Natural killer cell (primary cell): ENCODE measurements at regions not wholly inside any gene's neighbourhood (a gene's known extent, or its start where the extent isn't known, plus 50 kb on each side); places are given as distances from the start of the nearest gene placed in this dataset.

ENCODE experiments used
- ATAC-seq, 3 donors: fragments of 150-1000 bp in 2 of 3; fragments of 200-7000 bp in 1 of 3; cut with Tn5 transposase; 1 replicate in 1 of 3; 2 replicates in 2 of 3; pipeline ENCODE4 v1.10.0; 2021; ENCODE audit warnings: mild to moderate bottlenecking in 2 of 3, moderate library complexity in 2 of 3
- DNase-seq, 2 donors: peaks; one replicate each; pipeline versions ENCODE4 v3.0.0 to v3.0.0-alpha.2; 2013 to 2021; ENCODE audit warnings: mixed read lengths in 1 of 2
- H3K27ac ChIP-seq: one replicate; pipeline ENCODE4 v1.5.1; 2013; ENCODE audit warnings: mild to moderate bottlenecking, low read length
- H3K27me3 ChIP-seq: one replicate; pipeline ENCODE4 v1.6.1; 2013; ENCODE audit warnings: low read length; ENCODE audit not compliant: control insufficient read depth, insufficient read depth
- H3K36me3 ChIP-seq: one replicate; pipeline ENCODE4 v1.6.1; 2013; ENCODE audit warnings: low read length; ENCODE audit not compliant: control insufficient read depth, insufficient read depth
- H3K4me1 ChIP-seq: one replicate; pipeline ENCODE4 v1.6.1; 2013; ENCODE audit warnings: low read length; ENCODE audit not compliant: control insufficient read depth, insufficient read depth
- H3K4me3 ChIP-seq: one replicate; pipeline ENCODE4 v1.5.1; 2013; ENCODE audit warnings: low read length
- H3K9me3 ChIP-seq: one replicate; pipeline ENCODE4 v1.6.1; 2013; ENCODE audit warnings: low read length; ENCODE audit not compliant: control insufficient read depth, insufficient read depth
- H3K27ac Mint-ChIP-seq, 2 donors: one replicate each; pipeline ENCODE4 v1.8.0; 2022; ENCODE audit warnings: mild to moderate bottlenecking in 2 of 2, mixed read lengths in 2 of 2, moderate library complexity in 1 of 2
- H3K27me3 Mint-ChIP-seq, 2 donors: one replicate each; pipeline ENCODE4 v1.8.0; 2022; ENCODE audit warnings: low read depth in 2 of 2, mixed read lengths in 2 of 2
- H3K36me3 Mint-ChIP-seq: one replicate; pipeline ENCODE4 v1.8.0; 2022; ENCODE audit warnings: mixed read lengths
- H3K4me1 Mint-ChIP-seq, 2 donors: one replicate each; pipeline ENCODE4 v1.8.0; 2022; ENCODE audit warnings: mixed read lengths in 2 of 2
- H3K4me3 Mint-ChIP-seq: one replicate; pipeline ENCODE4 v1.8.0; 2022; ENCODE audit warnings: mild to moderate bottlenecking, moderate library complexity, mixed read lengths
- H3K9me3 Mint-ChIP-seq, 2 donors: one replicate each; pipeline ENCODE4 v1.8.0; 2022; ENCODE audit warnings: mixed read lengths in 2 of 2
- WGBS: methylation state at CpG from one replicate; pipeline ENCODE4 v1.1.7; 2013; ENCODE audit warnings: missing lambda C conversion rate; ENCODE audit not compliant: insufficient coverage; 5-methylcytosine and 5-hydroxymethylcytosine counted together
- intact Hi-C: fragments of 100-400 bp; cut with micrococcal nuclease; formaldehyde crosslinking; loops from one replicate; pipeline ENCODE4 v1.14.2; 2022
- TF ChIP-seq, protein P1 (sequence below): fragments of 200-600 bp; IDR thresholded peaks from one replicate; pipeline ENCODE4 v1.8.0; 2022; ENCODE audit warnings: antibody characterized with exemption

GRCh38 chr5:56624751-56625150 lies 190.6 kb upstream of the MAP3K1 start:
- Mint-ChIP-seq H3K36me3 (peaks cover 10% of the 10 kb centered on the region), H3K4me1 (no peaks in the 10 kb centered on the region), H3K27ac (no peak overlapping the region), H3K9me3 (peaks cover 2 to 3% of the 10 kb centered on the region in 2 donors), H3K27me3 (peaks cover 0 to 3% of the 10 kb centered on the region in 2 donors), H3K4me3 (no peak overlapping the region)
- Histone ChIP-seq H3K27me3 (no peaks in the 10 kb centered on the region), H3K9me3 (peaks cover 3% of the 10 kb centered on the region), H3K4me3 (no peak overlapping the region), H3K4me1 (no peaks in the 10 kb centered on the region), H3K27ac (no peak overlapping the region), H3K36me3 (no peaks in the 10 kb centered on the region)
- ATAC-seq (no peak), DNase-seq (no peak)
- intact Hi-C loops: no loop called here
- TF ChIP-seq, protein P1, sequence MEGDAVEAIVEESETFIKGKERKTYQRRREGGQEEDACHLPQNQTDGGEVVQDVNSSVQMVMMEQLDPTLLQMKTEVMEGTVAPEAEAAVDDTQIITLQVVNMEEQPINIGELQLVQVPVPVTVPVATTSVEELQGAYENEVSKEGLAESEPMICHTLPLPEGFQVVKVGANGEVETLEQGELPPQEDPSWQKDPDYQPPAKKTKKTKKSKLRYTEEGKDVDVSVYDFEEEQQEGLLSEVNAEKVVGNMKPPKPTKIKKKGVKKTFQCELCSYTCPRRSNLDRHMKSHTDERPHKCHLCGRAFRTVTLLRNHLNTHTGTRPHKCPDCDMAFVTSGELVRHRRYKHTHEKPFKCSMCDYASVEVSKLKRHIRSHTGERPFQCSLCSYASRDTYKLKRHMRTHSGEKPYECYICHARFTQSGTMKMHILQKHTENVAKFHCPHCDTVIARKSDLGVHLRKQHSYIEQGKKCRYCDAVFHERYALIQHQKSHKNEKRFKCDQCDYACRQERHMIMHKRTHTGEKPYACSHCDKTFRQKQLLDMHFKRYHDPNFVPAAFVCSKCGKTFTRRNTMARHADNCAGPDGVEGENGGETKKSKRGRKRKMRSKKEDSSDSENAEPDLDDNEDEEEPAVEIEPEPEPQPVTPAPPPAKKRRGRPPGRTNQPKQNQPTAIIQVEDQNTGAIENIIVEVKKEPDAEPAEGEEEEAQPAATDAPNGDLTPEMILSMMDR: no peak
- no CpG with 5 or more reads among the region's 1 CpG for WGBS

GRCh38 chr5:56622141-56622540 lies 193.2 kb upstream of the MAP3K1 start:
- H3K27ac ChIP-seq: no peak overlapping the region
- no peak overlapping the region for H3K4me3 Mint-ChIP-seq
- peaks cover 18% of the 10 kb centered on the region for H3K9me3 ChIP-seq
- H3K27me3 Mint-ChIP-seq: no peaks in the 10 kb centered on the region
- H3K4me1 ChIP-seq: no peaks in the 10 kb centered on the region
- no peak overlapping the region for H3K27ac Mint-ChIP-seq
- TF ChIP-seq, protein P1: no peak
- peaks cover 20% of the 10 kb centered on the region for H3K36me3 Mint-ChIP-seq
- peaks cover 2% of the 10 kb centered on the region in 2 donors for H3K9me3 Mint-ChIP-seq
- no peaks in the 10 kb centered on the region for H3K36me3 ChIP-seq
- no peak overlapping the region for H3K4me3 ChIP-seq
- DNase-seq (no peak), ATAC-seq (no peak)
- no peaks in the 10 kb centered on the region for H3K4me1 Mint-ChIP-seq
- WGBS: no CpG with 5 or more reads among the region's 2 CpGs
- intact Hi-C loops: no loop called here
- H3K27me3 ChIP-seq: no peaks in the 10 kb centered on the region

- Histone ChIP-seq H3K4me3 (no peak overlapping the region), H3K27ac (no peak overlapping the region), H3K27me3 (no peaks in the 10 kb centered on the region), H3K4me1 (no peaks in the 10 kb centered on the region), H3K9me3 (peaks cover 18% of the 10 kb centered on the region), H3K36me3 (no peaks in the 10 kb centered on the region)
- peaks cover 20% of the 10 kb centered on the region for H3K36me3 Mint-ChIP-seq
- no peak overlapping the region for H3K4me3 Mint-ChIP-seq
- DNase-seq (no peak), ATAC-seq (no peak)
- intact Hi-C loops: no loop called here
- H3K27me3 Mint-ChIP-seq: no peaks in the 10 kb centered on the region
- WGBS: 100% methylated on average over 2 of the region's 3 CpGs
- H3K9me3 Mint-ChIP-seq: peaks cover 2% of the 10 kb centered on the region in 2 donors
- H3K27ac Mint-ChIP-seq: no peak overlapping the region
- TF ChIP-seq, protein P1: no peak
- H3K4me1 Mint-ChIP-seq: peaks cover 4 to 5% of the 10 kb centered on the region in 2 donors
Measured at GRCh38 chr5:56620903-56621677, 194.3 kb upstream of the MAP3K1 start.

- Histone ChIP-seq H3K9me3 (peaks cover 18% of the 10 kb centered on the region), H3K27me3 (no peaks in the 10 kb centered on the region), H3K4me1 (peaks cover 13% of the 10 kb centered on the region), H3K4me3 (no peak overlapping the region), H3K36me3 (no peaks in the 10 kb centered on the region), H3K27ac (no peak overlapping the region)
- Mint-ChIP-seq H3K9me3 (peaks cover 2% of the 10 kb centered on the region in 2 donors), H3K27me3 (no peaks in the 10 kb centered on the region), H3K4me3 (no peak overlapping the region), H3K4me1 (peaks cover 35 to 36% of the 10 kb centered on the region in 2 donors), H3K27ac (no peak overlapping the region), H3K36me3 (peaks cover 20% of the 10 kb centered on the region)
- TF ChIP-seq, protein P1: no peak
- no peak for DNase-seq
- intact Hi-C loops: no loop called here
- 93% methylated on average over 4 of the region's 4 CpGs for WGBS
- no peak for ATAC-seq
Measured at GRCh38 chr5:56617998-56618397, 197.4 kb upstream of the MAP3K1 start.
